ENCODE measurements at regions not wholly inside any gene's neighbourhood (a gene's known extent, or its start where the extent isn't known, plus 50 kb on each side); places are given as distances from the start of the nearest gene placed in this dataset.

DNA sequence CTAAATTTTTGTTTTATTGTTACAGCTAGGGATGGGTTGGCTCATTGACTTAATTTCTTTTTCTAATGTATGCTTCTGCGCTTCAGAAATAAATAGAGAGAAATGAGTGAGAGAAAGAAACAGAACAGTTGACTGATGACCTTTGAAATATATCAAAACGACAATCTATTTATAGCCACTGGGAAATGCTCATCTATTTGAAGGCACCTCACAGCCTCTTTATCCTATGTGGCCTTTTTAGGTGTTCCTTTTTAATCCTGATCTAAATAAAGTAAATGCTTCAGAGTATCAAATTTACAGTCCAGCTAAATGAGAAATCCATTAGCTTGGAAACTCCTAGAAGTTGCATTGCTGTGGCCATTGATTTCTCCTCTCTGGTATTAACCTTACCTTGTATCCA, 943.5 kb upstream of the CITED2 start:
- no TSS peak for BruUV-seq (replicated peaks)
- POLR2A ChIA-PET (ENCODE audit: unreplicated experiment), result no interaction called here
- Histone ChIP-seq H3K27me3 (ENCODE audit: insufficient read depth, low read depth) (no peaks in the 10 kb centered on the region), H3K9me3 (ENCODE audit: insufficient read depth, low read depth) (no peaks in the 10 kb centered on the region), H3K4me2 (no peak overlapping the region), H3F3A (ENCODE audit: insufficient read depth, low read depth) (no peaks in the 10 kb centered on the region), H4K20me1 (ENCODE audit: insufficient read depth) (no peaks in the 10 kb centered on the region), H3K27ac (no peak overlapping the region), H2AFZ (no peak overlapping the region), H3K36me3 (ENCODE audit: low read depth) (no peaks in the 10 kb centered on the region), H3K79me2 (ENCODE audit: low read depth) (no peaks in the 10 kb centered on the region), H3K4me3 (no peak overlapping the region), H3K9me2 (ENCODE audit: insufficient read depth) (peaks cover 5% of the 10 kb centered on the region), H3K4me1 (replicated peaks; ENCODE audit: insufficient read depth) (peaks cover 10% of the 10 kb centered on the region; the same call in 1 of the 2 replicates)
- CTCF ChIA-PET, result no interaction called here
- intact Hi-C loops (cut with micrococcal nuclease; ENCODE audit: unreplicated experiment), result no loop called here
- no peak for DNase-seq
- TF ChIP-seq EZH2 (IDR thresholded peaks at IDR 0.05; ENCODE audit: low read depth), result no peak
- TF ChIP-seq, protein P1, sequence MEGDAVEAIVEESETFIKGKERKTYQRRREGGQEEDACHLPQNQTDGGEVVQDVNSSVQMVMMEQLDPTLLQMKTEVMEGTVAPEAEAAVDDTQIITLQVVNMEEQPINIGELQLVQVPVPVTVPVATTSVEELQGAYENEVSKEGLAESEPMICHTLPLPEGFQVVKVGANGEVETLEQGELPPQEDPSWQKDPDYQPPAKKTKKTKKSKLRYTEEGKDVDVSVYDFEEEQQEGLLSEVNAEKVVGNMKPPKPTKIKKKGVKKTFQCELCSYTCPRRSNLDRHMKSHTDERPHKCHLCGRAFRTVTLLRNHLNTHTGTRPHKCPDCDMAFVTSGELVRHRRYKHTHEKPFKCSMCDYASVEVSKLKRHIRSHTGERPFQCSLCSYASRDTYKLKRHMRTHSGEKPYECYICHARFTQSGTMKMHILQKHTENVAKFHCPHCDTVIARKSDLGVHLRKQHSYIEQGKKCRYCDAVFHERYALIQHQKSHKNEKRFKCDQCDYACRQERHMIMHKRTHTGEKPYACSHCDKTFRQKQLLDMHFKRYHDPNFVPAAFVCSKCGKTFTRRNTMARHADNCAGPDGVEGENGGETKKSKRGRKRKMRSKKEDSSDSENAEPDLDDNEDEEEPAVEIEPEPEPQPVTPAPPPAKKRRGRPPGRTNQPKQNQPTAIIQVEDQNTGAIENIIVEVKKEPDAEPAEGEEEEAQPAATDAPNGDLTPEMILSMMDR (conservative IDR thresholded peaks at IDR 0.05), result no peak

DNA sequence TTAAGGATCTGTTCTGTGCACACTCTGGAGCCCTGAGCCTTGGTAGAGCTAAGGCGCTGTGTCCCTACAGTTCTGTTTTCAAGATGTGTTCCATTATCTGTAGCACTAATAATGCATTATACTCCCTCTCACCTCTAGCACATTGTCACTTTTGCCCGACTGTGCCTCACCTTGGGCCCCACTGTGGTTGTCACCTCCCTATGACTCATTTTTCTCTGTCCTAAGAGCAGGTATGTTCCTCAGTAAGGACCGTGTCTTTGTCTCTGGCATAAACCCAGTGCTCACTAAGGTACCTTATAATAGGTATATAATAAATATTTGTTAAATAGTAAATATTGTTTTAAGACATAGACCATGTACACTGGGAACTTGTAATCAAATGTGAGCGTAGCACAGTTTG, 942.5 kb upstream of the CITED2 start:
- BruUV-seq (replicated peaks), result no TSS peak
- Histone ChIP-seq H3K4me1 (replicated peaks; ENCODE audit: insufficient read depth) (peaks cover 10% of the 10 kb centered on the region; the same call in 1 of the 2 replicates), H3K27me3 (ENCODE audit: insufficient read depth, low read depth) (no peaks in the 10 kb centered on the region), H3K9me2 (ENCODE audit: insufficient read depth) (peaks cover 5% of the 10 kb centered on the region), H2AFZ (no peak overlapping the region), H3K4me2 (no peak overlapping the region), H3K9me3 (ENCODE audit: insufficient read depth, low read depth) (no peaks in the 10 kb centered on the region), H4K20me1 (ENCODE audit: insufficient read depth) (no peaks in the 10 kb centered on the region), H3K79me2 (ENCODE audit: low read depth) (no peaks in the 10 kb centered on the region), H3K27ac (no peak overlapping the region), H3K4me3 (no peak overlapping the region), H3K36me3 (ENCODE audit: low read depth) (no peaks in the 10 kb centered on the region), H3F3A (ENCODE audit: insufficient read depth, low read depth) (no peaks in the 10 kb centered on the region)
- intact Hi-C loops (cut with micrococcal nuclease; ENCODE audit: unreplicated experiment), result no loop called here
- POLR2A ChIA-PET (ENCODE audit: unreplicated experiment), result no interaction called here
- TF ChIP-seq EZH2 (IDR thresholded peaks at IDR 0.05; ENCODE audit: low read depth), result no peak
- TF ChIP-seq, protein P1 (conservative IDR thresholded peaks at IDR 0.05), result no peak
- CTCF ChIA-PET, result no interaction called here
- DNase-seq, result peak in 1 of 2 experiments; percentile 6

DNA sequence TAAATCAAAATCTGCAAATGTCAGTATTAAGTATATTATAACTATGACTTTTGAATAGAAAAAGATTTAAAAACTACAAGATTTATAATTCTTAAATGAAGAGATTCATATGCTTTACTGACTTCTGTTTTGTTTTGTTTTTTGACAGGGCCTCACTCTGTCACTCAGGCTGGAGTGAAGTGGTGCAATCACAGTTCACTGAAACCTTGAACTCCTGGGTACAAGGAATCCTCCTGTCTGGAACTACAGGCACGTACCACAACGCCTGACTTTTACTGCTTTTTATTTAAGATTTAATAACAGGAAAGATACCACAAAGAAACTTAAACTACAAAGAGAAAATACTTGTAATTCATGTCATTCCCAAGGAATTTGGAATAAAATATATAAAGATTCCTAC, 940.2 kb upstream of the CITED2 start:
- peaks cover 5% of the 10 kb centered on the region for H3K9me2 ChIP-seq (ENCODE audit: insufficient read depth)
- no peaks in the 10 kb centered on the region for H3K36me3 ChIP-seq (ENCODE audit: low read depth)
- TF ChIP-seq, protein P1 (conservative IDR thresholded peaks at IDR 0.05), result no peak
- no peak for TF ChIP-seq EZH2 (IDR thresholded peaks at IDR 0.05; ENCODE audit: low read depth)
- no peak overlapping the region for H3K4me2 ChIP-seq
- no peak overlapping the region for H3K27ac ChIP-seq
- H3K79me2 ChIP-seq (ENCODE audit: low read depth), result no peaks in the 10 kb centered on the region
- no peak overlapping the region for H3K4me3 ChIP-seq
- DNase-seq, result no peak
- no peaks in the 10 kb centered on the region for H3F3A ChIP-seq (ENCODE audit: insufficient read depth, low read depth)
- POLR2A ChIA-PET (ENCODE audit: unreplicated experiment), result no interaction called here
- H3K27me3 ChIP-seq (ENCODE audit: insufficient read depth, low read depth), result no peaks in the 10 kb centered on the region
- no peaks in the 10 kb centered on the region for H4K20me1 ChIP-seq (ENCODE audit: insufficient read depth)
- CTCF ChIA-PET, result no interaction called here
- no peaks in the 10 kb centered on the region for H3K9me3 ChIP-seq (ENCODE audit: insufficient read depth, low read depth)
- no peak overlapping the region for H2AFZ ChIP-seq
- H3K4me1 ChIP-seq (replicated peaks; ENCODE audit: insufficient read depth), result peaks cover 10% of the 10 kb centered on the region; the same call in 1 of the 2 replicates
- intact Hi-C loops (cut with micrococcal nuclease; ENCODE audit: unreplicated experiment), result no loop called here
- BruUV-seq (replicated peaks), result no TSS peak

Data from PC-9 (cell line).